A549 (cell line): ENCODE measurements at regions not wholly inside any gene's neighbourhood (a gene's known extent, or its start where the extent isn't known, plus 50 kb on each side); places are given as distances from the start of the nearest gene placed in this dataset.
A peak's percentile ranks its signal among the peaks of the same experiment; 100 is the strongest.
"Not testable (repeated sequence)": the region's sequence is repeated elsewhere in the genome, so short reads cannot be mapped to it uniquely, and the experiment has no call there.

ENCODE experiments used
- ATAC-seq, 2 experiments: fragments of 200-7000 bp in 1 of 2; fragments of >200 bp in 1 of 2; cut with Nextera tagmentation in 1 of 2; cut with Tn5 transposase in 1 of 2; 3 replicates each; pipeline versions ENCODE4 v1.8.0 to v1.9.1; 2018 to 2020; ENCODE audit warnings: mild to moderate bottlenecking in 1 of 2, moderate library complexity in 1 of 2
- CTCF ChIA-PET: fragments of 300-600 bp; sonication (Branson Sonifier 250); formaldehyde crosslinking; extraction: SDS; loops from one replicate; lab custom pipeline; 2021; ENCODE audit warnings: antibody characterized with exemption, inconsistent platforms; lab: Yijun Ruan, JAX
- POLR2A ChIA-PET: fragments of 350-600 bp; formaldehyde crosslinking; extraction: SDS; loops from one replicate; lab custom pipeline; 2021; ENCODE audit warnings: antibody characterized with exemption, inconsistent platforms; lab: Yijun Ruan, JAX
- DNase-seq, 2 experiments: peaks; one replicate each; pipeline versions ENCODE4 v3.0.0 to v3.0.0-alpha.2; 2011 to 2016; ENCODE audit warnings: low read depth in 1 of 2, low spot score in 1 of 2
- FAIRE-seq: peaks from 2 replicates; lab custom pipeline; 2011; peaks lifted over from hg19 to GRCh38; lab: Jason Lieb, UNC
- H3K27ac ChIP-seq, 2 experiments: fragments of >200 bp; sonication (Bioruptor Twin); formaldehyde crosslinking; 3 replicates each; pipeline ENCODE4 v1.5.1; 2016 to 2017
- H3K4me1 ChIP-seq: fragments of >200 bp; sonication (Bioruptor Twin); formaldehyde crosslinking; 3 replicates; pipeline ENCODE4 v1.6.1; 2016
- H3K4me2 ChIP-seq: fragments of >200 bp; sonication (Bioruptor Twin); formaldehyde crosslinking; 3 replicates; pipeline ENCODE4 v1.6.1; 2016
- H3K4me3 ChIP-seq: fragments of >200 bp; sonication (Bioruptor Twin); formaldehyde crosslinking; 3 replicates; pipeline ENCODE4 v1.5.1; 2016
- H3K9me3 ChIP-seq: fragments of >200 bp; sonication (Bioruptor Twin); formaldehyde crosslinking; 3 replicates; pipeline ENCODE4 v1.6.1; 2016
- CHD2 ChIP-seq: fragments of 150-350 bp; IDR thresholded peaks from 2 replicates; pipeline ENCODE4 v1.6.1; 2014; ENCODE audit warnings: low read length; ENCODE audit not compliant: partially characterized antibody
- EHMT2 ChIP-seq: fragments of 200-600 bp; sonication (generic); IDR thresholded peaks from 2 replicates; pipeline ENCODE4 v1.6.1; 2016; ENCODE audit warnings: antibody characterized with exemption, low read depth, mild to moderate bottlenecking, moderate library complexity
- EP300 ChIP-seq, 2 experiments: fragments of >200 bp; sonication (Bioruptor Twin); formaldehyde crosslinking; IDR thresholded peaks; 2 replicates in 1 of 2; 3 replicates in 1 of 2; pipeline ENCODE4 v1.6.1; 2016 to 2017
- ESRRA ChIP-seq: fragments of 150-350 bp; IDR thresholded peaks from 2 replicates; pipeline ENCODE4 v1.6.1; 2014; ENCODE audit warnings: mild to moderate bottlenecking, low read length, borderline replicate concordance
- HDAC2 ChIP-seq: fragments of 200-600 bp; sonication (generic); IDR thresholded peaks from 2 replicates; pipeline ENCODE4 v1.6.1; 2016
- MAFK ChIP-seq: fragments of 450-650 bp; IDR thresholded peaks from 2 replicates; pipeline ENCODE4 v1.6.1; 2014; ENCODE audit not compliant: partially characterized antibody
- MAZ ChIP-seq: fragments of 150-350 bp; IDR thresholded peaks from 2 replicates; pipeline ENCODE4 v1.6.1; 2014; ENCODE audit warnings: antibody characterized with exemption, low read depth, low read length, borderline replicate concordance
- MYC ChIP-seq: IDR thresholded peaks from 2 replicates; pipeline ENCODE4 v1.6.1; 2012; ENCODE audit warnings: mild to moderate bottlenecking, inconsistent platforms, low read length, improper control_type of control experiment, borderline replicate concordance
- NFE2L2 ChIP-seq: fragments of 150-350 bp; conservative IDR thresholded peaks from 2 replicates; pipeline ENCODE4 v1.6.1; 2014; ENCODE audit warnings: low read length
- POLR2A ChIP-seq: IDR thresholded peaks from 2 replicates; pipeline ENCODE4 v1.6.1; 2012; ENCODE audit warnings: mild to moderate bottlenecking, low read length
- RAD21 ChIP-seq, 2 experiments: fragments of >200 bp in 1 of 2; sonication (Bioruptor Twin) in 1 of 2; formaldehyde crosslinking in 1 of 2; IDR thresholded peaks in 1 of 2; conservative IDR thresholded peaks in 1 of 2; 2 replicates in 1 of 2; 3 replicates in 1 of 2; pipeline ENCODE4 v1.6.1; 2012 to 2018; ENCODE audit warnings: inconsistent platforms in 1 of 2
- RCOR1 ChIP-seq: fragments of 150-350 bp; IDR thresholded peaks from 2 replicates; pipeline ENCODE4 v1.6.1; 2014; ENCODE audit warnings: antibody characterized with exemption, low read length, low read depth
- RFX5 ChIP-seq: fragments of 450-650 bp; IDR thresholded peaks from 2 replicates; pipeline ENCODE4 v1.7.1; 2014; ENCODE audit warnings: antibody characterized with exemption, mild to moderate bottlenecking, moderate library complexity
- TFCP2L1 ChIP-seq: fragments of 250-450 bp; sonication (Bioruptor Pico); IDR thresholded peaks from 2 replicates; pipeline ENCODE4 v1.5.0; 2021; ENCODE audit warnings: mild to moderate bottlenecking
- WGBS: methylation state at CpG from one replicate; pipeline ENCODE4 v1.1.6; 2017; ENCODE audit errors: missing lambda C conversion rate; 5-methylcytosine and 5-hydroxymethylcytosine counted together
- TF ChIP-seq, protein P1 (sequence below): fragments of >200 bp; sonication (Bioruptor Twin); formaldehyde crosslinking; IDR thresholded peaks from 3 replicates; pipeline ENCODE4 v1.6.1; 2016
- TF ChIP-seq, protein P2 (sequence below): IDR thresholded peaks from 2 replicates; pipeline ENCODE4 v1.6.1; 2012
- TF ChIP-seq, protein P3 (sequence below): fragments of 150-350 bp; IDR thresholded peaks from 2 replicates; pipeline ENCODE4 v1.6.1; 2014; ENCODE audit warnings: low read depth, mild to moderate bottlenecking, low read length

DNA sequence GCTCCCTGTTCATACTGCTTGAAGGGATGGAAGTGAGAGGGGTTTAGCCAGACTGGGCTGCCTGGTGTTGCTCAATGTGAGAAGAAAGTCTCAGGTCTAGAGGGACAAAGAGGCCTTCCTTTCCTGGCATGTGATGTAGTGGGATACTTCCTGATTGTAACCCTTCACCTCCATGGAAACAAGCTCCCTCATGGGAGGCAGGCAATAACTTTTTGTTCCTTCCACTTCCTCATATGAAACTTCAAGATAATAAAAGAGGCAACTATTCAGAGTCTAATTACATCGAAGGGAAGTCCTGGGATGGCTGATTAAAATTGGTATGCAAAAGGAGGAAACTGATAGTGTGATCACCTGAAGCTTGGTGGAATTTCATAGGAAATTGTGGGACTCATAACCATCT is 84.1 kb upstream of the ETV1 start (continued):
- TF ChIP-seq MYC, result no peak
- TF ChIP-seq ESRRA, result no peak
- no peak for TF ChIP-seq EP300 (IDR thresholded peaks at IDR 0.05)
- no peak for TF ChIP-seq RCOR1

DNA sequence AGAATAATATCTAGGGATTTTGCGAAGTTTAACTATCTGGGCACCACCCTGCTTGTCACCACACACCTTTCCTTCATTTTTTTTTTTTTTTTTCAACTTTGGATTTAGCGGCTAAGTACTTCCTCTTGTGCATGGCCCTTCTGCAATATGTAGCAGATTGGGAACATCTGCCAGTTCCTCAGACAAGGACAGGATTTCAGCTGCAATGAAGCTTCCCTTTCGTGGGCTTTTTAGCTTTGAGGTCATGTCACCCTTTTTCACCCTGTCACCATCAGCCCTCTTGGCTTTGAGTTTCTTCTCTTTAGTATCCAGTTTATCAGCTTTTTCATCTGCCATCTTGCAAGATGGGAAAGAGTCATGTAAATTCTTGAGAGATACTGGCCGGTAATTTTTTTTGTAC is 81.6 kb upstream of the ETV1 start:
- Histone ChIP-seq H3K4me2 (no peak overlapping the region), H3K9me3 (no peaks in the 10 kb centered on the region), H3K27ac (no peak overlapping the region), H3K4me1 (no peaks in the 10 kb centered on the region), H3K4me3 (no peak overlapping the region)
- ChIA-PET CTCF (no interaction called here), POLR2A (no interaction called here)
- TF ChIP-seq, protein P1, sequence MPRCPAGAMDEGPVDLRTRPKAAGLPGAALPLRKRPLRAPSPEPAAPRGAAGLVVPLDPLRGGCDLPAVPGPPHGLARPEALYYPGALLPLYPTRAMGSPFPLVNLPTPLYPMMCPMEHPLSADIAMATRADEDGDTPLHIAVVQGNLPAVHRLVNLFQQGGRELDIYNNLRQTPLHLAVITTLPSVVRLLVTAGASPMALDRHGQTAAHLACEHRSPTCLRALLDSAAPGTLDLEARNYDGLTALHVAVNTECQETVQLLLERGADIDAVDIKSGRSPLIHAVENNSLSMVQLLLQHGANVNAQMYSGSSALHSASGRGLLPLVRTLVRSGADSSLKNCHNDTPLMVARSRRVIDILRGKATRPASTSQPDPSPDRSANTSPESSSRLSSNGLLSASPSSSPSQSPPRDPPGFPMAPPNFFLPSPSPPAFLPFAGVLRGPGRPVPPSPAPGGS, result no peak
- TF ChIP-seq RAD21 (conservative IDR thresholded peaks at IDR 0.05 in 1 of 2, IDR thresholded peaks at IDR 0.05 in 1 of 2) (no peak), EHMT2 (no peak), CHD2 (no peak), RFX5 (no peak), MAZ (no peak), NFE2L2 (no peak)
- TF ChIP-seq, protein P2, sequence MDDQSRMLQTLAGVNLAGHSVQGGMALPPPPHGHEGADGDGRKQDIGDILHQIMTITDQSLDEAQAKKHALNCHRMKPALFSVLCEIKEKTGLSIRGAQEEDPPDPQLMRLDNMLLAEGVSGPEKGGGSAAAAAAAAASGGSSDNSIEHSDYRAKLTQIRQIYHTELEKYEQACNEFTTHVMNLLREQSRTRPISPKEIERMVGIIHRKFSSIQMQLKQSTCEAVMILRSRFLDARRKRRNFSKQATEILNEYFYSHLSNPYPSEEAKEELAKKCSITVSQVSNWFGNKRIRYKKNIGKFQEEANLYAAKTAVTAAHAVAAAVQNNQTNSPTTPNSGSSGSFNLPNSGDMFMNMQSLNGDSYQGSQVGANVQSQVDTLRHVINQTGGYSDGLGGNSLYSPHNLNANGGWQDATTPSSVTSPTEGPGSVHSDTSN, result no peak
- ATAC-seq (no peak), DNase-seq (no peak), FAIRE-seq (no peak)
- WGBS, result 28% methylated on average over 4 of the region's 4 CpGs

DNA sequence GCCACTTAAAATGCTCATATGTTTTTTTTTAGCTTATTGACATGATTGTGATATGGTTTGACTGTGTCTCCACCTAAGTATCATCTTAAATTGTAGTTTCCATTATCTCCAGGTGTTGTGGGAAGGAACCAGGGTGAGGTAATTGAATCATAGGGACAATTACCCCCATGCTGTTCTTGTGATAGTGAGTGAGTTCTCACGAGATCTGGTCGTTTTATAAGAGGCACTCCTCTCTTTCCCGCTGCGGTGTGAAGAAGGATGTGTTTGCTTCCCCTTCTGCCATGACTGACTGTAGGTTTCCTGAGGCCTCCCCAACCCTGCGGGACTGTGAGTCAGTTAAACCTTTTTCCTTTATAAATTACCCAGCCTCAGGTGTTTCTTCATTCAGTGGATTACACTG is 80.5 kb upstream of the ETV1 start:
- H3K9me3 ChIP-seq, result no peaks in the 10 kb centered on the region
- no peak overlapping the region for H3K4me2 ChIP-seq
- DNase-seq, result no peak
- H3K4me3 ChIP-seq, result no peak overlapping the region
- WGBS, result 47% methylated on average over 5 of the region's 5 CpGs
- no peak for FAIRE-seq
- no peak for ATAC-seq
- no peaks in the 10 kb centered on the region for H3K4me1 ChIP-seq
- TF ChIP-seq, protein P3, sequence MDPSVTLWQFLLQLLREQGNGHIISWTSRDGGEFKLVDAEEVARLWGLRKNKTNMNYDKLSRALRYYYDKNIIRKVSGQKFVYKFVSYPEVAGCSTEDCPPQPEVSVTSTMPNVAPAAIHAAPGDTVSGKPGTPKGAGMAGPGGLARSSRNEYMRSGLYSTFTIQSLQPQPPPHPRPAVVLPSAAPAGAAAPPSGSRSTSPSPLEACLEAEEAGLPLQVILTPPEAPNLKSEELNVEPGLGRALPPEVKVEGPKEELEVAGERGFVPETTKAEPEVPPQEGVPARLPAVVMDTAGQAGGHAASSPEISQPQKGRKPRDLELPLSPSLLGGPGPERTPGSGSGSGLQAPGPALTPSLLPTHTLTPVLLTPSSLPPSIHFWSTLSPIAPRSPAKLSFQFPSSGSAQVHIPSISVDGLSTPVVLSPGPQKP, result no peak
- TF ChIP-seq, protein P2, result no peak
- no peak for TF ChIP-seq TFCP2L1 (CRISPR knock-in tag)
- TF ChIP-seq HDAC2, result no peak
- no peak for TF ChIP-seq POLR2A
- no peak for TF ChIP-seq RCOR1
- TF ChIP-seq MYC, result no peak
- H3K27ac ChIP-seq, result no peak overlapping the region
- CTCF ChIA-PET, result no interaction called here
- POLR2A ChIA-PET, result no interaction called here

DNA sequence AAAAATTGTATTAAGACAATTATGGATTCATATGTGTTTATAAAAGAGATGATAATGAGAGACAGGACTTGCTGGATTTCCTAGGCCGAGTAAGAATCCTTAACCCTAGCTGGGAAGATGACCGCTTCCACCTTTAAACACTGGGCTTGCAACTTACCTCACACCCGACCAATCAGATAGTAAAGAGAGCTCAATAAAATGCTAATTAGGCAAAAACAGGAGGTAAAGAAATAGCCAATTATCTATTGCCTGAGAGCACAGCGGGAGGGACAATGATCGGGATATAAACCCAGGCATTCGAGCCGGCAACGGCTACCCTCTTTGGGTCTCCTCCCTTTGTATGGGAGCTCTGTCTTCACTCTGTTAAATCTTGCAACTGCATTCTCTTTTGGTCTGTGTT is 77.3 kb upstream of the ETV1 start:
- H3K9me3 ChIP-seq, ATAC-seq, H3K4me3 ChIP-seq, H3K4me2 ChIP-seq, DNase-seq, H3K27ac ChIP-seq, POLR2A ChIA-PET, FAIRE-seq, H3K4me1 ChIP-seq: not testable (repeated sequence)
- 71% methylated on average over 8 of the region's 8 CpGs for WGBS
- peak; percentile 11 for TF ChIP-seq MAFK
- CTCF ChIA-PET, result interaction anchor here (0.8 to 1.8 kb wide), 2 partner anchors 9 to 12 kb away, joined by 4 read pairs; no protein-coding TSS in a partner anchor
